Left kidney (tissue), 1 donor: ENCODE measurements at regions not wholly inside any gene's neighbourhood (a gene's known extent, or its start where the extent isn't known, plus 50 kb on each side); places are given as distances from the start of the nearest gene placed in this dataset.
"Not testable (repeated sequence)": the region's sequence is repeated elsewhere in the genome, so short reads cannot be mapped to it uniquely, and the experiment has no call there.

Source experiments
- DNase-seq: peaks from one replicate; pipeline ENCODE4 v3.0.0-alpha.2; 2013

GRCh38 chr3:61381745-61382392, 130.6 kb upstream of the FHIT start:
- no peak for DNase-seq

- no peak for DNase-seq
Measured at GRCh38 chr3:61387817-61388216, 136.6 kb upstream of the FHIT start.

DNA sequence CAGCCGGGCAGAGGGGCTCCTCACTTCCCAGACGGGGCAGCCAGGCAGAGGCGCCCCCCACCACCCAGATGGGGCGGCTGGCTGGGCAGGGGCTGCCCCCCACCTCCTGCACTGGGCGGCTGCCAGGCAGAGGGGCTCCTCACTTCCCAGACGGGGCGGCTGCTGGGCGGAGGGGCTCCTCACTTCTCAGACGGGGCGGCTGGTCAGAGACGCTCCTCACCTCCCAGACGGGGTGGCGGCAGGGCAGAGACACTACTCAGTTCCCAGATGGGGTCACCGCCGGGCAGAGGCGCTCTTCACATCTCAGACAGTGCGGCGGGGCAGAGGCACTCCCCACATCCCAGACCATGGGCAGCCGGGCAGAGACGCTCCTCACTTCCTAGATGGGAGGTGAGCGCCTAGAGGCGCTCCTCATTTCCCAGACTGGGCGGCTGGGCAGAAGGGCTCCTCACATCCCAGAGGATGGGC, 142.3 kb upstream of the FHIT start:
- not testable (repeated sequence) for DNase-seq

GRCh38 chr3:61401359-61401758, 150.1 kb upstream of the FHIT start:
- DNase-seq: no peak

DNA sequence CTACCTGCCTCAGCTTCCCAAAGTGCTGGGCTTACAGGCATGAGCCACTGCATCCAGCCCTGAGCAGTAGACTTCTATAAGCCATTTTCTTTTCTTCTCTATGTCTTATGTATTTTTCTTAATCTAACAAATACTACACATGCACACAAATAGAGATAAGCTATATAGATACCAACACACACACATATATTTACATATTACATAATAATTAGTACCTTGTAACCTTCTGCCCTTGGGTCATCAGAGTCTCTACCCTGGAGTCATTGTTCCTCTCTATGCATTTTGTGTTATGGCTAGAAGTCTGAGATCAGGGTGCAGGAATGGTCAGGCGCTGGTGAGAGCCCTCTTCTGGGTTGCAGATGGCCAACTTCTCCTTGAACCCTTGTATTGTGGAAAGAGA, 154.0 kb upstream of the PTPRG start:
- no peak for DNase-seq

GRCh38 chr3:61409638-61410037, 151.7 kb upstream of the PTPRG start:
- no peak for DNase-seq

- not testable (repeated sequence) for DNase-seq
Measured at GRCh38 chr3:61410358-61410757, 151.0 kb upstream of the PTPRG start.

- no peak for DNase-seq
Measured at GRCh38 chr3:61411009-61411662, 150.2 kb upstream of the PTPRG start.

DNA sequence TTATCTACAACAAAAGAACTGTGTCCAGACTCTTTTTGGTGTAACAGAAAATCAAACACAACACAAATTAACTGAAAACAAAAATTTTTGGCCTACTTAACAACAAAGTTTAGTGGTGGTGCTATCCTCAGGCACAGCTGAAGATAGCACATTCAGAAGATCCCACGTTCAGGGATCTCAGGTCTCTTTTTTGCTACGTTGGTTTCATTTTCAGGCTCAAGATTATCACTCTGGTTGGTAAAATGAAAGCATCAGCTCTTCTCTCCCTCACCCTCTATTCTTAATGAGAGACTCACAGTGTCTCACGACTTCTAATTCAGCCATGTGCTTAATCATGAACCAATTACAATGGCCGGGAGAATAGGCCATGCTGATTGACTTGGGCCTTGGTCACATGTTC, 146.9 kb upstream of the PTPRG start:
- DNase-seq: no peak

GRCh38 chr3:61415201-61415600, 146.2 kb upstream of the PTPRG start:
- DNase-seq: no peak

DNA sequence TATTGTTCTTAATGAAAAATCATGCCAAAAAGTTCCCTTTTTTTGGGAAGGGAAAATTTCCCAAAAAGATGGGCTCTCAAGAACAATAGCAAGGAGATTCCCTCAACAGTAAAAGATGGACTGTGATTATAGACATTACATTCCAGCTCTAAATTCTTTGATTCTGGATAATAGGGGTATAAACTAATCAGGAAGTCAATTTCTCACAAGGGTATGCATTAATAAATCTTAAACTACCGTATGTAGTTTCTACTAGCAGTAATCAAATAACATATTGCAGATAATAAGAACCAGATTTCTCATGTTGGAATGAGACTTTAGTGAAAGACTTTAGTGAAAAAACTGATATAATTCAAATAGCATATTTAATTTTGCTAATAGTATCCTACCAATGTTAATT, 144.8 kb upstream of the PTPRG start:
- DNase-seq: no peak

GRCh38 chr3:61417352-61417751, 144.0 kb upstream of the PTPRG start:
- no peak for DNase-seq

GRCh38 chr3:61420136-61420759, 141.1 kb upstream of the PTPRG start:
- no peak for DNase-seq

GRCh38 chr3:61422945-61423673, 138.3 kb upstream of the PTPRG start:
- DNase-seq: no peak

DNA sequence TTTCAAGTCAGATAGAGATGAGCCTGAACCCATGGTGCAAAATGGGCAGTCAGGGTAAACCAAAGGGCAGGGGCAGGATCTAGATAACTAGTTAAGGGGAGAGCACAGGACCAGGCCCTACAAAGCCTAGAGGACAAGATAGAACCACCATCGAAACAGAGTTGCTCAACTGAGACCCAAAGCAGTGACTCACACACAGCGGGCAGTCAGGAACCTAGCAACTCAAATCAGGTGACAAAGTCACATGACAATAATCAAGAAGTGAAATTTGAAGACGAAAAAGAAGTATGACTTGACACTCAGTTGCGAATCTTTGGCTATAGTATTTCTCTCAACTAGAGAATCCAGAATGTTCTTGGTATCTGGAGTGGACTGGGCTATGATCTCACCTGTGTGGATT, 136.0 kb upstream of the PTPRG start:
- no peak for DNase-seq

- DNase-seq: no peak
Measured at GRCh38 chr3:61429106-61429505, 132.3 kb upstream of the PTPRG start.

DNA sequence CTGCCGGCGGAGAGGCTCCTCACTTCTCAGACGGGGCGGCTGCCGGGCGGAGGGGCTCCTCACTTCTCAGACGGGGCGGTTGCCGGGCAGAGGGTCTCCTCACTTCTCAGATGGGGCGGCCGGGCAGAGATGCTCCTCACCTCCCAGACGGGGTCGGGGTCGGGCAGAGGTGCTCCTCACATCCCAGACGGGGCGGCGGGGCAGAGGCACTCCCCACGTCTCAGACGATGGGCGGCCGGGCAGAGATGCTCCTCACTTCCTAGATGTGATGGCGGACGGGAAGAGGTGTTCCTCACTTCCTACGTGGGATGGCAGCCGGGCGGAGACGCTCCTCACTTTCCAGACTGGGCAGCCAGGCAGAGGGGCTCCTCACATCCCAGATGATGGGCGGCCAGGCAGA, 126.5 kb upstream of the PTPRG start:
- not testable (repeated sequence) for DNase-seq

GRCh38 chr3:61435361-61435760, 126.0 kb upstream of the PTPRG start:
- DNase-seq: not testable (repeated sequence)

- no peak for DNase-seq
Measured at GRCh38 chr3:61438253-61439121, 122.9 kb upstream of the PTPRG start.

DNA sequence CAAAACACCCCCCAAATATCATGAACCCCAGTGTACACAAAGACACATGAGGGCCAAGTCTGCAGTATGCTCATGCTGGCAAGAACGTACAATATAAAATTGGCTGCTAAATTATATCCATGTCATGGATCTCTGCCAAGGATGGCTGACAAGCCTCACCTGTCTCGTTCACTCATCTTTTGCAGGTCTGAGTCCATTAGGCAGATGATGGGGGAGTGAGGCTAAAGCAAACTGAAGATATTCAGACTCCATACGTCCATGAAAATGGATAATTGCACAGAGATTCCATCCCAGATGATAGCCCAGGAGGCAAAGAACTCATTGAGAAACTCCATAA, 122.3 kb upstream of the PTPRG start:
- no peak for DNase-seq

DNA sequence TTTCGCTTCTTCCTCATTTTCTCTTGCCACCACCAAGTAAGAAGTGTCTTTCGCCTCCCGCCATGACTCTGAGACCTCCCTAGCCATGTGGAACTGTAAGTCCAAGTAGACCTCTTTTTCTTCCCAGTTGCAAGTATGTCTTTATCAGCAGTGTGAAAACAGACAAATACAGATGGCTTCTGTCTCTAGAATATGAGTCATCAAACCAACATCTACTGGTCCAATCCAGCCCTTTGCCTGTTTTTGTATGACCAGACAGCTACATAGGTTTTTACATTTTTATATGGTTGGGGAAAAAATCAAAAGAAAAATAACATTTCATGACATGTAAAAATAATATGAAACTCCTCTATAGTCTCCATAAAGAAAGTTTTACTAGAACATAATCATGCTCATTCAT, 118.7 kb upstream of the PTPRG start:
- no peak for DNase-seq

DNA sequence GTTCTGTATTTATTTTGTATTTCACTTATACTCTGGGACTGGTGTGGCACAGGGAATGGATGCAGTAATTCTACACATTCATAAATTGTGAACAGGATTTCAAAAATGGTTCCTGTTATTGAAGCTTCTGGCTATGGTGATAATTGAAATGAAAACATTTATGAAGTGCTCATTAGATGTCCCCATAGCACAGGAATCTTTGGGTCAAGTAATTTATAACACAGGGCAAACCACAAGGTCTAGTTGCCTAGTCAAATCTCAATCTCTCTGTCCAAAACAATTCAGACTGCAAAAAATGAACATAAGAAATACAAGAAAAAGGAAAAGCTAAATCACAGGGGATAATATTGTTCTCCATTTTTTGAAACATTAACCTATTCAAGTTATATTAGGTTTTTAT, 117.5 kb upstream of the PTPRG start:
- no peak for DNase-seq
